ENCODE measurements at regions not wholly inside any gene's neighbourhood (a gene's known extent, or its start where the extent isn't known, plus 50 kb on each side); places are given as distances from the start of the nearest gene placed in this dataset.
"Not testable (repeated sequence)": the region's sequence is repeated elsewhere in the genome, so short reads cannot be mapped to it uniquely, and the experiment has no call there.

DNA sequence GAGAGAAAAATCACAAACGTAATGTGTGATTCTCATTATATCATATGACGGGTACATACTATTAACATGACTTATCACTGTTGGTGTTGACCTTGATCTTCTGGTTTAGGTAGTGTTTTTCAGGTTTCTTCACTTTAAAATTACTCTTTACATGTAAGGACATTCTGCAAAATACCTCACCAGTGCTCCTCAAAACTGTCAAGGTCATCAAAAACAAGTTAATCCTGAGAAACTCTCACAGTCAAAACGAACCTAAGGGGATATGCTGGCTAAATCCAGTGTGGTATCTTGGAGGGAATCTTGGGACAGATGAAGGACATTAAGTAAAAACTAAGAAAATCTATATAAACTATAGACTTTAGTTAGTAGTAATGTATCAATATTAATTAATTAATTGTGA lies 499.8 kb downstream of the IRS1 start:
- H3K27ac ChIP-seq = no peak overlapping the region
- intact Hi-C loops (cut with DNase I) = no loop called here
- DNase-seq = no peak
- no peak overlapping the region for H3K4me3 ChIP-seq
- 51 to 67% (median 52%) methylated on average over 3 of the region's 3 CpGs for WGBS, 4 donors
- no peaks in the 10 kb centered on the region for H3K36me3 ChIP-seq (replicated peaks in 1 of 2)
- H3K27me3 ChIP-seq = peaks cover 3% of the 10 kb centered on the region
- no peaks in the 10 kb centered on the region for H3K4me1 ChIP-seq (replicated peaks in 1 of 2)
- H3K9me3 ChIP-seq (replicated peaks in 1 of 3) = no peaks in the 10 kb centered on the region
- TF ChIP-seq CTCF (IDR thresholded peaks at IDR 0.05) (no peak), POLR2A (IDR thresholded peaks at IDR 0.05) (no peak)

- no peak overlapping the region for H3K27ac ChIP-seq
- TF ChIP-seq CTCF (IDR thresholded peaks at IDR 0.05) (no peak), POLR2A (IDR thresholded peaks at IDR 0.05) (no peak)
- peaks cover 0 to 6% (median 0%) of the 10 kb centered on the region in 3 donors for H3K9me3 ChIP-seq (replicated peaks in 1 of 3)
- peaks cover 3% of the 10 kb centered on the region for H3K27me3 ChIP-seq
- H3K4me3 ChIP-seq = no peak overlapping the region
- H3K36me3 ChIP-seq (replicated peaks in 1 of 2) = no peaks in the 10 kb centered on the region
- WGBS, 4 donors = 87 to 94% (median 91%) methylated on average over 3 of the region's 3 CpGs
- no peak for DNase-seq
- H3K4me1 ChIP-seq (replicated peaks in 1 of 2) = no peaks in the 10 kb centered on the region
- intact Hi-C loops (cut with DNase I) = no loop called here
These were observed 503.9 kb downstream of the IRS1 start for GRCh38 chr2:226295681-226296080.

- H3K27ac ChIP-seq = no peak overlapping the region
- peaks cover 0 to 8% (median 0%) of the 10 kb centered on the region in 3 donors for H3K9me3 ChIP-seq (replicated peaks in 1 of 3)
- no peaks in the 10 kb centered on the region for H3K36me3 ChIP-seq (replicated peaks in 1 of 2)
- no peak overlapping the region for H3K4me3 ChIP-seq
- no peak for DNase-seq
- WGBS, 4 donors = 0 to 50% (median 0%) methylated on average over 1 of the region's 1 CpG
- H3K4me1 ChIP-seq (replicated peaks in 1 of 2) = no peaks in the 10 kb centered on the region
- TF ChIP-seq CTCF (IDR thresholded peaks at IDR 0.05) = no peak
- no peak for TF ChIP-seq POLR2A (IDR thresholded peaks at IDR 0.05)
- intact Hi-C loops (cut with DNase I) = no loop called here
- H3K27me3 ChIP-seq = peaks cover 3% of the 10 kb centered on the region
These were observed 504.5 kb downstream of the IRS1 start for GRCh38 chr2:226295123-226295522.

DNA sequence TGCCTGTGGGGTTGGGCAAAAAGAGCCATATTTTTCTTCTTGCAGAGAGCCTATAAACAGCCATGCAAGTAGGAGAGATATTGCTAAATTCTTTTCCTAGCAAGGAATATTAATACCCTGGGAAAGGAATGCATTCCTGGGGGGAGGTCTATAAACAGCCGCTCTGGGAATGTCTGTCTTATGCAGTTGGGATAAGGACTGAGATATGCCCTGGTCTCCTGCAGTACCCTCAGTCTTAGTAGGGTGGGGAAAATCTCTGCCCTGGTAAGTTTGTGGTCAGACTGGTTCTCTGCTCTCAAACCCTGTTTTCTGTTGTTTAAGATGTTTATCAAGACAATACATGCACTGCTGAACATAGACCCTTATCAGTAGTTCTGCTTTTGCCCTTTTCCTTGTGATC lies 508.3 kb downstream of the IRS1 start:
- H3K27ac ChIP-seq; H3K9me3 ChIP-seq (replicated peaks in 1 of 3); H3K36me3 ChIP-seq (replicated peaks in 1 of 2); DNase-seq; H3K4me1 ChIP-seq (replicated peaks in 1 of 2); H3K27me3 ChIP-seq; intact Hi-C loops (cut with DNase I); H3K4me3 ChIP-seq: not testable (repeated sequence)
- WGBS, 4 donors = 96 to 100% (median 99%) methylated on average over 1 of the region's 1 CpG

- no peak overlapping the region for H3K4me3 ChIP-seq
- H3K9me3 ChIP-seq (replicated peaks in 1 of 3) = peaks cover 0 to 8% (median 0%) of the 10 kb centered on the region in 3 donors
- intact Hi-C loops (cut with DNase I) = no loop called here
- TF ChIP-seq POLR2A (IDR thresholded peaks at IDR 0.05) (no peak), CTCF (IDR thresholded peaks at IDR 0.05) (no peak)
- 67 to 75% (median 70%) methylated on average over 2 of the region's 2 CpGs for WGBS, 4 donors
- H3K36me3 ChIP-seq (replicated peaks in 1 of 2) = no peaks in the 10 kb centered on the region
- no peak for DNase-seq
- H3K27ac ChIP-seq = no peak overlapping the region
- H3K4me1 ChIP-seq (replicated peaks in 1 of 2) = no peaks in the 10 kb centered on the region
- no peaks in the 10 kb centered on the region for H3K27me3 ChIP-seq
These were observed 512.7 kb downstream of the IRS1 start for GRCh38 chr2:226286916-226287315.
